Panc1 (cell line): ENCODE measurements at regions not wholly inside any gene's neighbourhood (a gene's known extent, or its start where the extent isn't known, plus 50 kb on each side); places are given as distances from the start of the nearest gene placed in this dataset.

Source experiments
- ATAC-seq: fragments of 200-7000 bp; cut with Tn5 transposase; 2 replicates; pipeline ENCODE4 v1.9.1; 2020; ENCODE audit warnings: mild to moderate bottlenecking, moderate library complexity
- BruUV-seq: library from RNA; stranded (reverse); fragments of 400-500 nt; replicated peaks from 2 replicates; lab custom pipeline; 2021; lab: Mats Ljungman, UMichigan
- CTCF ChIA-PET: fragments of 300-600 bp; sonication (Branson Sonifier 250); formaldehyde crosslinking; loops from one replicate; lab custom pipeline; 2022; ENCODE audit warnings: antibody characterized with exemption; lab: Charles Lee
- POLR2A ChIA-PET: fragments of 300-600 bp; sonication (Branson Sonifier 250); formaldehyde crosslinking; loops from one replicate; lab custom pipeline; 2022; ENCODE audit warnings: antibody characterized with exemption; lab: Charles Lee
- DNase-seq: peaks from one replicate; pipeline ENCODE4 v3.0.0-alpha.2; 2010; ENCODE audit warnings: low read depth, low spot score
- H3K27ac ChIP-seq: 2 replicates; pipeline ENCODE4 v1.5.1; 2011; ENCODE audit warnings: mild to moderate bottlenecking, low read length, inconsistent platforms
- H3K27me3 ChIP-seq: fragments of 200-500 bp; sonication (Bioruptor generic); 2 replicates; pipeline ENCODE4 v1.6.0; 2014; ENCODE audit warnings: low read length, inconsistent platforms; ENCODE audit not compliant: control insufficient read depth, insufficient read depth
- H3K36me3 ChIP-seq: fragments of 200-500 bp; sonication (Bioruptor generic); 2 replicates; pipeline ENCODE4 v1.5.1; 2014; ENCODE audit warnings: inconsistent platforms, mild to moderate bottlenecking, low read length, moderate library complexity; ENCODE audit not compliant: control insufficient read depth, insufficient read depth
- H3K4me1 ChIP-seq: 2 replicates; pipeline ENCODE4 v1.5.1; 2011; ENCODE audit warnings: inconsistent platforms, mild to moderate bottlenecking, low read length, moderate library complexity; ENCODE audit not compliant: control insufficient read depth, insufficient read depth
- H3K4me3 ChIP-seq, 2 experiments: 2 replicates each; pipeline ENCODE4 v1.5.1; 2011 to 2012; ENCODE audit warnings: low read depth in 2 of 2, low read length in 2 of 2, mild to moderate bottlenecking in 2 of 2, inconsistent platforms in 1 of 2, moderate library complexity in 1 of 2
- H3K9me3 ChIP-seq: fragments of 200-500 bp; sonication (Bioruptor generic); 2 replicates; pipeline ENCODE4 v1.5.1; 2014; ENCODE audit warnings: low read depth, mild to moderate bottlenecking, inconsistent platforms, low read length, moderate library complexity; ENCODE audit not compliant: control insufficient read depth, insufficient read depth
- POLR2AphosphoS5 ChIP-seq: IDR thresholded peaks from 2 replicates; pipeline ENCODE4 v1.6.1; 2012; ENCODE audit warnings: mild to moderate bottlenecking, low read depth, low read length, moderate library complexity
- SIN3A ChIP-seq: IDR thresholded peaks from 2 replicates; pipeline ENCODE4 v1.6.1; 2012; ENCODE audit warnings: low read depth, mild to moderate bottlenecking, low read length, moderate library complexity, borderline replicate concordance; ENCODE audit not compliant: insufficient read depth
- TCF7L2 ChIP-seq: IDR thresholded peaks from 2 replicates; pipeline ENCODE4 v1.6.1; 2011; ENCODE audit warnings: mild to moderate bottlenecking, low read depth, low read length, inconsistent platforms
- in situ Hi-C: cut with HindIII; loops from 2 replicates; pipeline ENCODE4 v1.10.0; 2016; ENCODE audit warnings: low sequenced_read_pairs, low pct_unique_long_range_greater_than_20kb
- intact Hi-C: fragments of 100-400 bp; cut with micrococcal nuclease; formaldehyde crosslinking; loops from one replicate; pipeline ENCODE4 v1.10.0; 2022; ENCODE audit not compliant: unreplicated experiment
- TF ChIP-seq, protein P1 (sequence below): fragments of 450-650 bp; IDR thresholded peaks from 2 replicates; pipeline ENCODE4 v1.5.1; 2017; ENCODE audit warnings: mild to moderate bottlenecking
- TF ChIP-seq, protein P2 (sequence below), 2 experiments: IDR thresholded peaks; 2 replicates each; pipeline ENCODE4 v1.6.1; 2011 to 2012; ENCODE audit warnings: low read depth in 2 of 2, control low read depth in 1 of 2, low read length in 1 of 2, mild to moderate bottlenecking in 1 of 2, moderate library complexity in 1 of 2; ENCODE audit not compliant: insufficient read depth in 1 of 2

DNA sequence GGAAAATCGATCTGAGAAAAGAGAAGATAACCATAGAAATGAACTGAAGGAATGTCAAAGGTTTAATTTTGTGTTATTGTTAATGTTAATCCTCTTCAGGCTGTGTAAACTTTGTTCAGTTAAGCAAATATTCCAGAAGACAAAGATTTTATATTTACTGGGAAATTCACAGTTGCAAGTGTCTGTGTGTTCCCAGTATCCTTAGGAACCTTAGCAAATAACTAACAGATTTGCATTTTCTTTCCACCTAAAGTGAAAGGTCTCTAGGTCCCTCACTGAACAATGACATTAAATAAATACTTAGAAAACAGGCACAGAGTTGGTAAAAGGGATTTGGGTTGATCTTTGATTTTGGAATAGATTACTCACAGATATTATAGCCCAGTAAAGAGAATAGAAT, 324.7 kb downstream of the C4orf33 start:
- Histone ChIP-seq H3K27ac (no peak overlapping the region), H3K4me3 (no peak overlapping the region), H3K36me3 (no peaks in the 10 kb centered on the region), H3K9me3 (no peaks in the 10 kb centered on the region), H3K4me1 (no peaks in the 10 kb centered on the region), H3K27me3 (no peaks in the 10 kb centered on the region)
- no TSS peak for BruUV-seq
- no peak for TF ChIP-seq SIN3A
- TF ChIP-seq, protein P1, sequence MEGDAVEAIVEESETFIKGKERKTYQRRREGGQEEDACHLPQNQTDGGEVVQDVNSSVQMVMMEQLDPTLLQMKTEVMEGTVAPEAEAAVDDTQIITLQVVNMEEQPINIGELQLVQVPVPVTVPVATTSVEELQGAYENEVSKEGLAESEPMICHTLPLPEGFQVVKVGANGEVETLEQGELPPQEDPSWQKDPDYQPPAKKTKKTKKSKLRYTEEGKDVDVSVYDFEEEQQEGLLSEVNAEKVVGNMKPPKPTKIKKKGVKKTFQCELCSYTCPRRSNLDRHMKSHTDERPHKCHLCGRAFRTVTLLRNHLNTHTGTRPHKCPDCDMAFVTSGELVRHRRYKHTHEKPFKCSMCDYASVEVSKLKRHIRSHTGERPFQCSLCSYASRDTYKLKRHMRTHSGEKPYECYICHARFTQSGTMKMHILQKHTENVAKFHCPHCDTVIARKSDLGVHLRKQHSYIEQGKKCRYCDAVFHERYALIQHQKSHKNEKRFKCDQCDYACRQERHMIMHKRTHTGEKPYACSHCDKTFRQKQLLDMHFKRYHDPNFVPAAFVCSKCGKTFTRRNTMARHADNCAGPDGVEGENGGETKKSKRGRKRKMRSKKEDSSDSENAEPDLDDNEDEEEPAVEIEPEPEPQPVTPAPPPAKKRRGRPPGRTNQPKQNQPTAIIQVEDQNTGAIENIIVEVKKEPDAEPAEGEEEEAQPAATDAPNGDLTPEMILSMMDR, result no peak
- no peak for TF ChIP-seq POLR2AphosphoS5
- intact Hi-C loops (no loop called here), in situ Hi-C loops (no loop called here)
- ATAC-seq (no peak), DNase-seq (no peak)
- POLR2A ChIA-PET, result no interaction called here
- CTCF ChIA-PET, result no interaction called here

DNA sequence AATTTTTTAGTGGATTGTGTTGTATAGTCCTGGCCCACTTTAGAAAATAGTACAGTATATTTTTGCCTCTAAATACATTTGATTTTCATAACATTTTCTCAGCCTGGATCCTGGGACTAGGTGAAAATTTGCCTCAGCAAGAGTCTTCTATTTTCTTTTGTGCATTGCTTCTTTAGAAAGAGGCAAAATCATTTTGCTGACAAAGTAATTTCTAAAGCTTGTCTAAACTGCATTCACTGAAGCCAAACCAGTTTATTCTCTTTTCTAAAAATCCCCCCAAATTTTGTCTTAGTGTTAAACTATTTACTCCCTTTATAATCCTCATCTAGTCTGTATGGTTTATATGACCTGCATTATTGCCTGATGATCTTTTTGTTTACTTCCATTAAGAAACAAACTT, 326.3 kb downstream of the C4orf33 start:
- no peaks in the 10 kb centered on the region for H3K27me3 ChIP-seq
- intact Hi-C loops, result no loop called here
- POLR2A ChIA-PET, result no interaction called here
- TF ChIP-seq, protein P2, sequence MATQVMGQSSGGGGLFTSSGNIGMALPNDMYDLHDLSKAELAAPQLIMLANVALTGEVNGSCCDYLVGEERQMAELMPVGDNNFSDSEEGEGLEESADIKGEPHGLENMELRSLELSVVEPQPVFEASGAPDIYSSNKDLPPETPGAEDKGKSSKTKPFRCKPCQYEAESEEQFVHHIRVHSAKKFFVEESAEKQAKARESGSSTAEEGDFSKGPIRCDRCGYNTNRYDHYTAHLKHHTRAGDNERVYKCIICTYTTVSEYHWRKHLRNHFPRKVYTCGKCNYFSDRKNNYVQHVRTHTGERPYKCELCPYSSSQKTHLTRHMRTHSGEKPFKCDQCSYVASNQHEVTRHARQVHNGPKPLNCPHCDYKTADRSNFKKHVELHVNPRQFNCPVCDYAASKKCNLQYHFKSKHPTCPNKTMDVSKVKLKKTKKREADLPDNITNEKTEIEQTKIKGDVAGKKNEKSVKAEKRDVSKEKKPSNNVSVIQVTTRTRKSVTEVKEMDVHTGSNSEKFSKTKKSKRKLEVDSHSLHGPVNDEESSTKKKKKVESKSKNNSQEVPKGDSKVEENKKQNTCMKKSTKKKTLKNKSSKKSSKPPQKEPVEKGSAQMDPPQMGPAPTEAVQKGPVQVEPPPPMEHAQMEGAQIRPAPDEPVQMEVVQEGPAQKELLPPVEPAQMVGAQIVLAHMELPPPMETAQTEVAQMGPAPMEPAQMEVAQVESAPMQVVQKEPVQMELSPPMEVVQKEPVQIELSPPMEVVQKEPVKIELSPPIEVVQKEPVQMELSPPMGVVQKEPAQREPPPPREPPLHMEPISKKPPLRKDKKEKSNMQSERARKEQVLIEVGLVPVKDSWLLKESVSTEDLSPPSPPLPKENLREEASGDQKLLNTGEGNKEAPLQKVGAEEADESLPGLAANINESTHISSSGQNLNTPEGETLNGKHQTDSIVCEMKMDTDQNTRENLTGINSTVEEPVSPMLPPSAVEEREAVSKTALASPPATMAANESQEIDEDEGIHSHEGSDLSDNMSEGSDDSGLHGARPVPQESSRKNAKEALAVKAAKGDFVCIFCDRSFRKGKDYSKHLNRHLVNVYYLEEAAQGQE (IDR thresholded peaks at IDR 0.05; ENCODE audit: insufficient read depth in 1 of 2, low read depth in 2 of 2, low read length in 1 of 2), result no peak
- no peak for TF ChIP-seq SIN3A
- TF ChIP-seq, protein P1, result no peak
- no peak for TF ChIP-seq TCF7L2
- no peak for TF ChIP-seq POLR2AphosphoS5
- DNase-seq (no peak), ATAC-seq (no peak)
- CTCF ChIA-PET, result no interaction called here
- in situ Hi-C loops, result no loop called here
- no peaks in the 10 kb centered on the region for H3K36me3 ChIP-seq
- no peaks in the 10 kb centered on the region for H3K4me1 ChIP-seq
- no TSS peak for BruUV-seq
- no peaks in the 10 kb centered on the region for H3K9me3 ChIP-seq
- no peak overlapping the region for H3K4me3 ChIP-seq
- no peak overlapping the region for H3K27ac ChIP-seq
